Activated naive CD4-positive, alpha-beta T cell treated with anti-CD3 and anti-CD28 coated beads for 36 hours (primary cell): ENCODE measurements at regions not wholly inside any gene's neighbourhood (a gene's known extent, or its start where the extent isn't known, plus 50 kb on each side); places are given as distances from the start of the nearest gene placed in this dataset.

Experiments used
- CTCF ChIA-PET: fragments of 350-600 bp; sonication (Branson Sonifier 250); formaldehyde crosslinking; loops from one replicate; lab custom pipeline; 2021; ENCODE audit warnings: antibody characterized with exemption; lab: Charles Lee
- DNase-seq: peaks from one replicate; pipeline ENCODE4 v3.0.0-alpha.2; 2020
- H3K27ac Mint-ChIP-seq: one replicate; pipeline ENCODE4 v1.8.0; 2021; ENCODE audit warnings: mild to moderate bottlenecking, mixed read lengths
- H3K27me3 Mint-ChIP-seq: one replicate; pipeline ENCODE4 v1.8.0; 2021; ENCODE audit warnings: low read depth, mixed read lengths
- H3K36me3 Mint-ChIP-seq: one replicate; pipeline ENCODE4 v1.8.0; 2021; ENCODE audit warnings: low read depth, mixed read lengths
- H3K4me1 Mint-ChIP-seq: one replicate; pipeline ENCODE4 v1.8.0; 2021; ENCODE audit warnings: low read depth, mixed read lengths
- H3K4me3 Mint-ChIP-seq: one replicate; pipeline ENCODE4 v1.8.0; 2021; ENCODE audit warnings: mild to moderate bottlenecking, moderate library complexity, mixed read lengths
- H3K9me3 Mint-ChIP-seq: one replicate; pipeline ENCODE4 v1.8.0; 2021; ENCODE audit warnings: mixed read lengths
- intact Hi-C: fragments of 100-400 bp; cut with micrococcal nuclease; formaldehyde crosslinking; loops from one replicate; pipeline ENCODE4 v1.15.1; 2023

- H3K9me3 Mint-ChIP-seq = peaks cover 9% of the 10 kb centered on the region
- no peaks in the 10 kb centered on the region for H3K36me3 Mint-ChIP-seq
- intact Hi-C loops = no loop called here
- CTCF ChIA-PET = no interaction called here
- no peak overlapping the region for H3K4me3 Mint-ChIP-seq
- no peak for DNase-seq
- H3K27ac Mint-ChIP-seq = no peak overlapping the region
- H3K4me1 Mint-ChIP-seq = no peaks in the 10 kb centered on the region
- peaks cover 12% of the 10 kb centered on the region for H3K27me3 Mint-ChIP-seq
Observed at GRCh38 chr9:126038790-126039189, 287.8 kb upstream of the MVB12B start.

GRCh38 chr9:126043681-126044080 is 282.9 kb upstream of the MVB12B start:
- Mint-ChIP-seq H3K9me3 (peaks cover 15% of the 10 kb centered on the region), H3K27ac (no peak overlapping the region), H3K27me3 (peaks cover 9% of the 10 kb centered on the region), H3K4me1 (no peaks in the 10 kb centered on the region), H3K36me3 (peaks cover 2% of the 10 kb centered on the region), H3K4me3 (no peak overlapping the region)
- CTCF ChIA-PET = no interaction called here
- no peak for DNase-seq
- intact Hi-C loops = no loop called here

- no peak for DNase-seq
- H3K36me3 Mint-ChIP-seq = peaks cover 2% of the 10 kb centered on the region
- no peak overlapping the region for H3K4me3 Mint-ChIP-seq
- H3K27ac Mint-ChIP-seq = no peak overlapping the region
- intact Hi-C loops = no loop called here
- CTCF ChIA-PET = no interaction called here
- no peaks in the 10 kb centered on the region for H3K4me1 Mint-ChIP-seq
- H3K27me3 Mint-ChIP-seq = peaks cover 17% of the 10 kb centered on the region
- peaks cover 6% of the 10 kb centered on the region for H3K9me3 Mint-ChIP-seq
Observed at GRCh38 chr9:126049088-126049487, 277.5 kb upstream of the MVB12B start.

DNA sequence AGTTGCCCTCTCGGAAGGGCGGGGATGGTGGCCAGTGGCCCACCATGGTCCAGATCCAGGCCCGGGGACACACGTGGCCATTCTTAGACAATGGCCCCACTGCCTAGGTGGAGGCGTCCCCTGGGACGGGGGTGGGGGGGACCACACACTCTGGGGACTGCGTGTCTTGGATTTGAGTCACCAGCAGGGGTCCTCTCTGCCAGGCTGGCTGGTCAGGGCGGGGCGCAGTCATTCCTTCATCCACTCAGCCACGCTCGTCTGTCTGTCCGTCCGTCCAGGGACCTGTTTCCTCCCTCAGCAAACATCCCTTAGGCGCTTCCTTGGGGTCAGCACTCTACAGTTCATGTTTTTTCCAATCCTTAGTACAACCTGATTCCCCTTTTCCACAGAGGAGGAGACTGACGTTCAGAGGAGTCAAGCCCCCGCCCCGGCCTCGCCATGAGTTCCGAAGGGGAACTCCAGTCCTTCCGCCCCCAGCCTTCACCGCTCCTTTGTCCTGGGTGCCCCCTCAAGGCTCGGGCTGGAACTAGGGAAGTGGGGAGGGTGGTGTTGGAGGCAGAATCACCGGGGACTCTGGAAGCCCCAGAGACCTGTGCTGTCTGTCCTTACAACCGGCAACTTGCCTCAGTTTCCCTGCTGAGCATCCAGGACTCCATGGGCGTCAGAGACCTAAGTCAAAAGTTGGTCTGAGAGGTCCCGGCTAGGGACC is 276.6 kb upstream of the MVB12B start:
- Mint-ChIP-seq H3K27ac (no peak overlapping the region), H3K36me3 (peaks cover 2% of the 10 kb centered on the region), H3K27me3 (peaks cover 18% of the 10 kb centered on the region), H3K9me3 (peaks cover 6% of the 10 kb centered on the region), H3K4me1 (no peaks in the 10 kb centered on the region), H3K4me3 (no peak overlapping the region)
- CTCF ChIA-PET = no interaction called here
- intact Hi-C loops = no loop called here
- DNase-seq = no peak

DNA sequence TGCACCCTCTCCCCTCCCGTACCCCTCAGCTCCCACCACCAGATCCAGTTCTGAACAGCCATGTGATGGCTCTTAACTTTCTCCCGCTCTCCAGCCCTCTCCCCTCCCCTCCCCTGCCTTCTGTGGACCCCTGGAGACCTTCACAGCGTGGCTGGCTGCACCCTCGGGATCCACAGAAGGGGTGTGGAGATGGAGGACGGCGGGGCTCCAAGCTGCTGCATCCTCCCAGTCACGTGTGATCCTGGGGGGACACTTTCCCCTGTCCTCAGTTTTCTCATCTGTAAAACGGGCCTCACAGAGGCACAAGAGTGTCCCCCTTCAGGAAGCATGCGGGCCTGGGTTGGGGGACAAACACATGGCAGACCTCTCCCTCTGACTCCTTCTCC is 276.0 kb upstream of the MVB12B start:
- CTCF ChIA-PET = no interaction called here
- Mint-ChIP-seq H3K4me1 (no peaks in the 10 kb centered on the region), H3K36me3 (peaks cover 2% of the 10 kb centered on the region), H3K9me3 (peaks cover 6% of the 10 kb centered on the region), H3K27ac (no peak overlapping the region), H3K27me3 (peaks cover 19% of the 10 kb centered on the region), H3K4me3 (no peak overlapping the region)
- intact Hi-C loops = no loop called here
- DNase-seq = no peak

DNA sequence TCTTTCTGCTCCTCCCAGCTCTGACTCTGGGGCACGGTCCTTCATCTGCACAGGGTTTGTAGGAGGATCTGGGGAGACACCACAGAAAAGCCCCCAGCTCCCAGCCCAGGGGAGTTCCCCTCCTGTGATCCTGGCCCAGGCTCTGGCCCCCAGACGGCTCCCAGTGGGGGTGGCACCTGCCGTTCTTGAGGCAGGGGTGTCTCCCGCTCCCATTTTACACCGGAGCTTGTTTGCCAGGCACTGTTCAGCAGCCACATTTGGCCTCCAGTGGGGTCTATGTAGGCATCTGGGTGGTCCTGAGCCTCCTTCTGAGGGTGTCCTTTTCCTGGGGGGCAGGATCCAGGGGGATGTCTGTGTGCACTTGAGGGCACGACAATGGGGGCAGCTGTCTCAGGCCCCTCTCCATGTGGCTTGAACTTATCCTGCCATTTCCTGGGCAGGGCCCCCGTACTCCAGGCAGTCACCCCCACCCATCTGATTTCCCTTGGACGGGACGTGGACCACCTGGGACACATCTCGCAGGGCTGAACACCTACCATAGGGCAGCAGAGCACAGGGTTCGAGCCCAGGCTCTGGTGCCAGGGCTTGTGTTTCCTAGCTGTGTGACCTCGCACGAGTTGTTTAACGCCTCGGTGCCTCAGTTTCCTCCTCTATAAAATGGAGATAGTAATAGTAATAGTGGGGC is 275.0 kb upstream of the MVB12B start:
- CTCF ChIA-PET = interaction anchor here (0.5 kb wide), 1 partner anchor 61 kb away, joined by 3 read pairs; no protein-coding TSS in a partner anchor
- intact Hi-C loops = no loop called here
- no peaks in the 10 kb centered on the region for H3K4me1 Mint-ChIP-seq

DNA sequence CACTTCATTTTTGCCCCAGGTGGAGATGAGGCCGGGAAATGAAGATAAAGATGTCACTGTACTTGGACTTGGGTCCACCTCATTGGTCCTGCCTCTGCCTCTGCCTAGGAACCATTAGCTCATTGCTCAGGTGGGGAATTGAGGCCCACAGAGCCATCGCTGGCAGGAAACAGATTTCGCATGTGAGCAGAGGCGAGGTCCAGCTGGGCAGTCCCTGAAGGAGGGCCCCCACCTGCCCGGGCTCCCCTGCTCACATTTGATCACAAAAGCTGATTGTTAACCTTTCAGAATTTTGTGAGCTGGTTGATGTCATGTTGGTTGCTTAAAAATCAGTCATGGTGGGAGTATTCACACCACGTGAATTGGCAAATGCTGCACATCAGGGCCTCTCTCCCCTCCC is 273.8 kb upstream of the MVB12B start:
- Mint-ChIP-seq H3K27ac (no peak overlapping the region), H3K4me1 (no peaks in the 10 kb centered on the region)

More for the DNA sequence above, 275.0 kb upstream of the MVB12B start:
- Mint-ChIP-seq H3K9me3 (no peaks in the 10 kb centered on the region), H3K36me3 (no peaks in the 10 kb centered on the region), H3K27me3 (peaks cover 19% of the 10 kb centered on the region), H3K4me3 (no peak overlapping the region), H3K27ac (no peak overlapping the region)
- no peak for DNase-seq

DNA sequence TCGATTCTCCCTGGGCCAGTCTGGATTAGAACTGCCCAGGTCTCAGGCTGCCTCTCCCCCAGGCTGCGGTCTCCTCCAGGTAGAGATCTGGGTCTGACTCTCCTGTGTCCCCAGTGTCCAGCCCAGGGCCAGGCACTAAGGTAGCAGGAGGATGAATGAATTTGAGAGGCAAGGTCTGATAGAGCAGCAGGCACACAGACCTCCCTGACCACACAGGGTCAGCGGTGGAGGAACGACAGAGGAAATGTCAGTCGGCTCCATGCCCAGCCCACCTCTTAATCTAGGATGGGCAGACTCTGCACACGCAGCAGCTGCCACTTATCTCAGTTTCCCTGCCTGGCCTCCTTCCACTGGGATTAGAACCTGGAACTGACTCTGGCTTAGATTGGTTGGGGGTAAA is 272.7 kb upstream of the MVB12B start:
- DNase-seq = no peak
- no peak overlapping the region for H3K4me3 Mint-ChIP-seq
- no peak overlapping the region for H3K27ac Mint-ChIP-seq
- intact Hi-C loops = no loop called here
- H3K36me3 Mint-ChIP-seq = no peaks in the 10 kb centered on the region
- CTCF ChIA-PET = interaction anchor here (1.4 kb wide), 1 partner anchor 438 kb away, joined by 3 read pairs; no protein-coding TSS in a partner anchor
- H3K4me1 Mint-ChIP-seq = no peaks in the 10 kb centered on the region
- peaks cover 17% of the 10 kb centered on the region for H3K27me3 Mint-ChIP-seq
- no peaks in the 10 kb centered on the region for H3K9me3 Mint-ChIP-seq

More for the DNA sequence above, 273.8 kb upstream of the MVB12B start:
- Mint-ChIP-seq H3K9me3 (no peaks in the 10 kb centered on the region), H3K4me3 (no peak overlapping the region), H3K36me3 (no peaks in the 10 kb centered on the region), H3K27me3 (peaks cover 17% of the 10 kb centered on the region)
- DNase-seq = no peak
- CTCF ChIA-PET = no interaction called here
- intact Hi-C loops = no loop called here

GRCh38 chr9:126055381-126055985 is 271.1 kb upstream of the MVB12B start:
- H3K36me3 Mint-ChIP-seq = no peaks in the 10 kb centered on the region
- intact Hi-C loops = no loop called here
- no peaks in the 10 kb centered on the region for H3K9me3 Mint-ChIP-seq
- no peaks in the 10 kb centered on the region for H3K4me1 Mint-ChIP-seq
- no peak overlapping the region for H3K27ac Mint-ChIP-seq
- no peak overlapping the region for H3K4me3 Mint-ChIP-seq
- CTCF ChIA-PET = interaction anchor here (1.4 kb wide), 1 partner anchor 436 kb away, joined by 3 read pairs; no protein-coding TSS in a partner anchor
- no peak for DNase-seq
- H3K27me3 Mint-ChIP-seq = peaks cover 17% of the 10 kb centered on the region

GRCh38 chr9:126056312-126057021 is 270.2 kb upstream of the MVB12B start:
- Mint-ChIP-seq H3K4me3 (no peak overlapping the region), H3K4me1 (no peaks in the 10 kb centered on the region), H3K27me3 (peaks cover 17% of the 10 kb centered on the region), H3K9me3 (no peaks in the 10 kb centered on the region), H3K27ac (peak overlapping the region; percentile 21), H3K36me3 (no peaks in the 10 kb centered on the region)
- no peak for DNase-seq
- CTCF ChIA-PET = no interaction called here
- intact Hi-C loops = no loop called here

- Mint-ChIP-seq H3K4me3 (no peak overlapping the region), H3K4me1 (no peaks in the 10 kb centered on the region), H3K9me3 (no peaks in the 10 kb centered on the region), H3K27ac (no peak overlapping the region), H3K27me3 (peaks cover 17% of the 10 kb centered on the region), H3K36me3 (no peaks in the 10 kb centered on the region)
- CTCF ChIA-PET = no interaction called here
- intact Hi-C loops = no loop called here
- DNase-seq = no peak
Observed at GRCh38 chr9:126057121-126057825, 269.4 kb upstream of the MVB12B start.

- intact Hi-C loops = no loop called here
- no peak for DNase-seq
- peaks cover 17% of the 10 kb centered on the region for H3K27me3 Mint-ChIP-seq
- H3K36me3 Mint-ChIP-seq = no peaks in the 10 kb centered on the region
- H3K27ac Mint-ChIP-seq = no peak overlapping the region
- no peak overlapping the region for H3K4me3 Mint-ChIP-seq
- no peaks in the 10 kb centered on the region for H3K4me1 Mint-ChIP-seq
- H3K9me3 Mint-ChIP-seq = peaks cover under 1% of the 10 kb centered on the region
- CTCF ChIA-PET = no interaction called here
Observed at GRCh38 chr9:126058011-126058531, 268.6 kb upstream of the MVB12B start.
